ENCODE measurements at regions not wholly inside any gene's neighbourhood (a gene's known extent, or its start where the extent isn't known, plus 50 kb on each side); places are given as distances from the start of the nearest gene placed in this dataset.

DNA sequence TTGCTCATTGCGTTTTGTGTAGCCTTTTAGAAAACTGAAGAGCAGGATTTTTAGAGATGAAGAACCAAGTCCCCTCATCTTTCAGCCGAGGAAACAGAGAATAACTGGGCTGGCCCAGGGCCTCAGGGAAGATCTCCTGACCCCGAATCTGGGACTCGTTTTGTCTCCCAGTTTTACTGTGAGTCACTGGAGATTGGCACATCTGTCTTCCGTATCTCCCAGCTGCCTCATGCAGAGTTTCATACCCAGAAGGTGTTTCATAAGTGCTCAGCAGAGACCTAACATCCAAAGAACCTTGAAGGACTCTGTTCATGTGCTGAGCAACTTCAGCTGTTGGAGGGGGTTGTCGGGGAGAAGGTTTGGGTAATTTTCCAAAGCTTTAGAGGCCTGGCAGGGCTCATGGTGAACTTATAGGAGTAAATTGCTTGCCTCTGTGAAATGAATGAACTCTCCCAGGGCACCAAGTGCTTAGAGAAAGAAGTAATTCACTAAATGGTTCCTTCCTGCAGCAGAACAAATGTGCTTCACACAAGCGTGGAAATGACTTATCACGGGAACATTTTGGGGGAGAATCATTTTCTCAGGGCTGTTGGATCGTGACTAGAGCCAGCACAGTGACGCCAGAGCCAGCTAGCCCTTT lies 121.4 kb downstream of the FAM43A start:
- Histone ChIP-seq H3K4me3 (no peak overlapping the region), H3K4me1 (no peaks in the 10 kb centered on the region), H3K27me3 (no peaks in the 10 kb centered on the region), H3K27ac (no peak overlapping the region), H3K9me3 (no peaks in the 10 kb centered on the region), H3K36me3 (no peaks in the 10 kb centered on the region)
- no peak for TF ChIP-seq CTCF (IDR thresholded peaks at IDR 0.05)
- intact Hi-C loops (cut with DNase I) = no loop called here
- no peak for DNase-seq (ENCODE audit: low spot score in 2 of 2)

- H3K36me3 ChIP-seq = no peaks in the 10 kb centered on the region
- no peak for DNase-seq (ENCODE audit: low spot score in 2 of 2)
- no peak overlapping the region for H3K27ac ChIP-seq
- H3K27me3 ChIP-seq = no peaks in the 10 kb centered on the region
- no peak overlapping the region for H3K4me3 ChIP-seq
- no peak for TF ChIP-seq CTCF (IDR thresholded peaks at IDR 0.05)
- intact Hi-C loops (cut with DNase I) = no loop called here
- no peaks in the 10 kb centered on the region for H3K4me1 ChIP-seq
- no peaks in the 10 kb centered on the region for H3K9me3 ChIP-seq
These were observed 123.0 kb downstream of the FAM43A start for GRCh38 chr3:194808640-194809097.

- no peaks in the 10 kb centered on the region for H3K9me3 ChIP-seq
- intact Hi-C loops (cut with DNase I) = no loop called here
- H3K4me3 ChIP-seq = no peak overlapping the region
- no peak for TF ChIP-seq CTCF (IDR thresholded peaks at IDR 0.05)
- no peaks in the 10 kb centered on the region for H3K27me3 ChIP-seq
- DNase-seq (ENCODE audit: low spot score in 2 of 2) = no peak
- H3K36me3 ChIP-seq = no peaks in the 10 kb centered on the region
- no peak overlapping the region for H3K27ac ChIP-seq
- H3K4me1 ChIP-seq = no peaks in the 10 kb centered on the region
These were observed 123.7 kb downstream of the FAM43A start for GRCh38 chr3:194809382-194809781.

GRCh38 chr3:194810076-194810475 lies 124.4 kb downstream of the FAM43A start:
- Histone ChIP-seq H3K36me3 (no peaks in the 10 kb centered on the region), H3K4me3 (no peak overlapping the region), H3K4me1 (no peaks in the 10 kb centered on the region), H3K27ac (no peak overlapping the region), H3K9me3 (no peaks in the 10 kb centered on the region), H3K27me3 (no peaks in the 10 kb centered on the region)
- intact Hi-C loops (cut with DNase I) = no loop called here
- DNase-seq (ENCODE audit: low spot score in 2 of 2) = no peak
- TF ChIP-seq CTCF (IDR thresholded peaks at IDR 0.05) = no peak

DNA sequence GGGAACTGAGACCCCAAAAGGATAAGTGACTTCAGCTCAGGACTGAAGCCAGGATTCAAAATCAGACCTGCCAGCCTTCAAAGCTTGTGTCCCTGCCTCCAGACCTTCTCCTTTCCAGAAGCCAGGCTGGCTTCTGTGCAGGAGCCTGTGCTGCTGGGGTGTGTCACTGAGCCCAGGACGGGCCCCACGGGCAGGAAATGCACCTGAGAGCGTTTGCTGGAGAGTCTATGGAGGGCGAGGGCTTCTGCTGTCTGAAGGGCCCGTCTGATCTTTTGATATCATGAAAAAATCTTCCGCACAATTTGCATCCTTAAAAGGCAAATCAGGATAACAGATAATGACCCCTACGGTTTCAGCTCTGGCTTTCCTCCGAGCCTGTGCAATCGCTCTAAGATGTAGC lies 125.4 kb downstream of the FAM43A start:
- Histone ChIP-seq H3K4me1 (no peaks in the 10 kb centered on the region), H3K36me3 (no peaks in the 10 kb centered on the region), H3K4me3 (no peak overlapping the region), H3K9me3 (no peaks in the 10 kb centered on the region), H3K27ac (no peak overlapping the region), H3K27me3 (no peaks in the 10 kb centered on the region)
- no peak for DNase-seq (ENCODE audit: low spot score in 2 of 2)
- intact Hi-C loops (cut with DNase I) = no loop called here
- no peak for TF ChIP-seq CTCF (IDR thresholded peaks at IDR 0.05)

GRCh38 chr3:194812176-194812575 lies 126.5 kb downstream of the FAM43A start:
- TF ChIP-seq CTCF (IDR thresholded peaks at IDR 0.05) = no peak
- H3K4me1 ChIP-seq = no peaks in the 10 kb centered on the region
- intact Hi-C loops (cut with DNase I) = no loop called here
- no peaks in the 10 kb centered on the region for H3K36me3 ChIP-seq
- H3K4me3 ChIP-seq = no peak overlapping the region
- no peaks in the 10 kb centered on the region for H3K9me3 ChIP-seq
- H3K27ac ChIP-seq = no peak overlapping the region
- DNase-seq (ENCODE audit: low spot score in 2 of 2) = no peak
- no peaks in the 10 kb centered on the region for H3K27me3 ChIP-seq

Measured in ascending aorta (tissue), 2 donors.